Endodermal cell (in vitro differentiated cells): ENCODE measurements at regions not wholly inside any gene's neighbourhood (a gene's known extent, or its start where the extent isn't known, plus 50 kb on each side); places are given as distances from the start of the nearest gene placed in this dataset.
A peak's percentile ranks its signal among the peaks of the same experiment; 100 is the strongest.

Experiments
- DNase-seq: peaks from one replicate; pipeline ENCODE4 v3.0.0-alpha.2; 2017
- H3K27ac ChIP-seq: 2 replicates; pipeline ENCODE4 v1.5.1; 2013; ENCODE audit warnings: mild to moderate bottlenecking, low read depth, low read length, moderate library complexity
- H3K27me3 ChIP-seq: 2 replicates; pipeline ENCODE4 v1.6.1; 2013; ENCODE audit warnings: mild to moderate bottlenecking, low read length, moderate library complexity; ENCODE audit not compliant: insufficient read depth, control insufficient read depth, poor library complexity, severe bottlenecking
- H3K36me3 ChIP-seq: 2 replicates; pipeline ENCODE4 v1.7.0; 2013; ENCODE audit warnings: mild to moderate bottlenecking, low read length, moderate library complexity; ENCODE audit not compliant: control insufficient read depth, insufficient read depth
- H3K4me1 ChIP-seq: one replicate; pipeline ENCODE4 v1.7.0; 2013; ENCODE audit warnings: low read length; ENCODE audit not compliant: control insufficient read depth, insufficient read depth
- H3K4me3 ChIP-seq: 2 replicates; pipeline ENCODE4 v1.5.1; 2013; ENCODE audit warnings: mild to moderate bottlenecking, low read length, moderate library complexity
- H3K9ac ChIP-seq: 2 replicates; pipeline ENCODE4 v1.6.1; 2013; ENCODE audit warnings: mild to moderate bottlenecking, low read length, moderate library complexity; ENCODE audit not compliant: poor library complexity, severe bottlenecking; ENCODE audit errors: extremely low read depth
- H3K9me3 ChIP-seq: 2 replicates; pipeline ENCODE4 v1.6.1; 2013; ENCODE audit warnings: mild to moderate bottlenecking, low read length, moderate library complexity; ENCODE audit not compliant: control insufficient read depth
- H3K27ac Mint-ChIP-seq: 2 replicates; pipeline ENCODE4 v1.8.0; 2020; ENCODE audit warnings: mixed read lengths
- H3K27me3 Mint-ChIP-seq: 2 replicates; pipeline ENCODE4 v1.8.0; 2021; ENCODE audit warnings: mild to moderate bottlenecking, mixed read lengths; ENCODE audit not compliant: insufficient read depth
- H3K36me3 Mint-ChIP-seq: 2 replicates; pipeline ENCODE4 v1.8.0; 2020; ENCODE audit warnings: low read depth, mixed read lengths
- H3K4me1 Mint-ChIP-seq: 2 replicates; pipeline ENCODE4 v1.8.0; 2020; ENCODE audit warnings: mixed read lengths
- H3K4me3 Mint-ChIP-seq: 2 replicates; pipeline ENCODE4 v1.8.0; 2020; ENCODE audit warnings: mild to moderate bottlenecking, moderate library complexity, mixed read lengths
- H3K9me3 Mint-ChIP-seq: 2 replicates; pipeline ENCODE4 v1.8.0; 2020; ENCODE audit warnings: mild to moderate bottlenecking, mixed read lengths
- WGBS, 2 experiments: methylation state at CpG; one replicate each; pipeline versions ENCODE4 v1.1.5 to v1.1.7; 2013; ENCODE audit warnings: missing lambda C conversion rate in 2 of 2, mixed read lengths in 1 of 2; ENCODE audit not compliant: insufficient coverage in 1 of 2, insufficient read length in 1 of 2; 5-methylcytosine and 5-hydroxymethylcytosine counted together
- TF ChIP-seq, protein P1 (sequence below): fragments of 200-600 bp; sonication (generic); conservative IDR thresholded peaks from 2 replicates; pipeline ENCODE4 v1.5.0; 2021; ENCODE audit warnings: antibody characterized with exemption, mild to moderate bottlenecking

DNA sequence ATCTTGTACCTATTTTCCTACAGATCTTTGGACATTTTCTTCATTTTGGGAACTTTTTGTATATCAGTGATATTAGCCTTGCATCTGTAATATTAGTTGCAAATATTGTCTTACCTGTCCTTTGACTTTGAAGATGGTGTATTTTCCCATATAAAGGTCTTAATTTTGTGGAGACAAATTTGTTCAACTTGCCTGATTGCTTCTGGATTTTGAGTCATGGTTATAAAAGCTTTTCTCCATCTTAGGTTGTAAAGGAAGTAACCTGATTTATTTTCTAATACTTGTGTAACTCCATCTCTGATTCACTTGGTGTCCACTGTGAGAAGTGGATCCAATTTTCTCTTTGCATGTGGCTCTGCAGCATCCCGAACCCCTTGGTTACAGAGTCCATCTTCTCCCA is 97.7 kb upstream of the OTOS start:
- no peaks in the 10 kb centered on the region for H3K9me3 ChIP-seq
- H3K9ac ChIP-seq = no peak overlapping the region
- no peaks in the 10 kb centered on the region for H3K4me1 ChIP-seq
- no peak overlapping the region for H3K4me3 ChIP-seq
- Mint-ChIP-seq H3K27me3 (peaks cover 33% of the 10 kb centered on the region), H3K4me3 (no peak overlapping the region), H3K4me1 (no peaks in the 10 kb centered on the region), H3K27ac (no peak overlapping the region), H3K36me3 (no peaks in the 10 kb centered on the region), H3K9me3 (no peaks in the 10 kb centered on the region)
- TF ChIP-seq, protein P1, sequence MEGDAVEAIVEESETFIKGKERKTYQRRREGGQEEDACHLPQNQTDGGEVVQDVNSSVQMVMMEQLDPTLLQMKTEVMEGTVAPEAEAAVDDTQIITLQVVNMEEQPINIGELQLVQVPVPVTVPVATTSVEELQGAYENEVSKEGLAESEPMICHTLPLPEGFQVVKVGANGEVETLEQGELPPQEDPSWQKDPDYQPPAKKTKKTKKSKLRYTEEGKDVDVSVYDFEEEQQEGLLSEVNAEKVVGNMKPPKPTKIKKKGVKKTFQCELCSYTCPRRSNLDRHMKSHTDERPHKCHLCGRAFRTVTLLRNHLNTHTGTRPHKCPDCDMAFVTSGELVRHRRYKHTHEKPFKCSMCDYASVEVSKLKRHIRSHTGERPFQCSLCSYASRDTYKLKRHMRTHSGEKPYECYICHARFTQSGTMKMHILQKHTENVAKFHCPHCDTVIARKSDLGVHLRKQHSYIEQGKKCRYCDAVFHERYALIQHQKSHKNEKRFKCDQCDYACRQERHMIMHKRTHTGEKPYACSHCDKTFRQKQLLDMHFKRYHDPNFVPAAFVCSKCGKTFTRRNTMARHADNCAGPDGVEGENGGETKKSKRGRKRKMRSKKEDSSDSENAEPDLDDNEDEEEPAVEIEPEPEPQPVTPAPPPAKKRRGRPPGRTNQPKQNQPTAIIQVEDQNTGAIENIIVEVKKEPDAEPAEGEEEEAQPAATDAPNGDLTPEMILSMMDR = no peak
- no peaks in the 10 kb centered on the region for H3K36me3 ChIP-seq
- H3K27me3 ChIP-seq = peaks cover 32% of the 10 kb centered on the region
- 78 to 85% methylated on average over 1 of the region's 1 CpG for WGBS, 2 experiments
- no peak overlapping the region for H3K27ac ChIP-seq
- DNase-seq = no peak

DNA sequence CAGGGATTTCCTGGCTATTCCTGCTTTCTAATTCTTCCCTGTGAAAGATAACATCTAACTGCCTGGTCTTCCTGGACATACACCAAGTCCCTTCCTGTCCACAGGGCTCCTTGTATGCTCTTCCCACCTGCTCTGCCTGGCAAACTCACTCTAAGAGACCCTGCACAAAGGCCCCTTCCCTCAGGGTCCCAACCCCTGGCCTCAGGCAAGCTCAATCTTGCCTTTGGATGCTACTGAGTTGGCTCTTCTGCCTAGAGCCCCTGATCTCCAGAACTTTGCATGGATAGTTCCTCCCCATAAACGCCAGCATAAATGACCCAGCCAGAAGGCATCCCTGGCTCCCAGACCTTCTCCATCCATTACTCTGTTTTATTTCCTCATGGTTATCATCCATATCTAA is 98.3 kb upstream of the OTOS start:
- Histone ChIP-seq H3K9ac (no peak overlapping the region), H3K4me3 (no peak overlapping the region), H3K27ac (no peak overlapping the region), H3K36me3 (no peaks in the 10 kb centered on the region), H3K4me1 (no peaks in the 10 kb centered on the region), H3K9me3 (no peaks in the 10 kb centered on the region), H3K27me3 (peaks cover 32% of the 10 kb centered on the region)
- Mint-ChIP-seq H3K4me1 (no peaks in the 10 kb centered on the region), H3K27me3 (peaks cover 33% of the 10 kb centered on the region), H3K36me3 (no peaks in the 10 kb centered on the region), H3K9me3 (no peaks in the 10 kb centered on the region), H3K27ac (no peak overlapping the region), H3K4me3 (no peak overlapping the region)
- DNase-seq = no peak
- 84% methylated on average over 1 of the region's 1 CpG; no CpG with 5 or more reads in 1 of the 2 experiments for WGBS, 2 experiments
- TF ChIP-seq, protein P1 = no peak

DNA sequence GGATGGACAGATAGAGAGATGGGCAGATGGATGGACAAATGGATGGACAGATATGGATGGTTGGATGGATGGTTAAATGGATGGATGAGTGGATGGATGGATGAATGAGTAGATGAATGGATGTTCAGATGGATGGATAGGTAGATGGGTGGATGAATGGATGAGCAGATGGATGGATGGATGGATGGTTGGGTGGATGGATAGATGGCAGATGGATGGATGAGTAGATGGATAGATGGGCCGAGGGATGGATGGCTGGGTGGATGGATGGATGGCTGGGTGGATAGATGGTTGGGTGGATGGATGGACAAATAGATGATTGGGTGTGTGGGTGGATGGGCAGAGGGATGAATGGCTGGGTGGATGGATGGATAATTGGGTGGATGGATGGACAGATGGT is 98.9 kb upstream of the OTOS start:
- Histone ChIP-seq H3K9ac (no peak overlapping the region), H3K36me3 (no peaks in the 10 kb centered on the region), H3K9me3 (no peaks in the 10 kb centered on the region), H3K4me3 (no peak overlapping the region), H3K27me3 (peaks cover 32% of the 10 kb centered on the region), H3K4me1 (no peaks in the 10 kb centered on the region), H3K27ac (no peak overlapping the region)
- no peaks in the 10 kb centered on the region for H3K9me3 Mint-ChIP-seq
- H3K27me3 Mint-ChIP-seq = peaks cover 31% of the 10 kb centered on the region
- peak; percentile 21 for DNase-seq
- H3K4me3 Mint-ChIP-seq = no peak overlapping the region
- no peak overlapping the region for H3K27ac Mint-ChIP-seq
- WGBS, 2 experiments = 67 to 100% methylated on average over 1 of the region's 1 CpG
- no peaks in the 10 kb centered on the region for H3K4me1 Mint-ChIP-seq
- TF ChIP-seq, protein P1 = no peak
- H3K36me3 Mint-ChIP-seq = no peaks in the 10 kb centered on the region
